AG09319 (cell line): ENCODE measurements at regions not wholly inside any gene's neighbourhood (a gene's known extent, or its start where the extent isn't known, plus 50 kb on each side); places are given as distances from the start of the nearest gene placed in this dataset.

Experiments
- DNase-seq: peaks from one replicate; pipeline ENCODE4 v3.0.0-alpha.2; 2010; ENCODE audit warnings: low read depth; ENCODE audit errors: extremely low read depth
- TF ChIP-seq, protein P1 (sequence below): IDR thresholded peaks from 2 replicates; pipeline ENCODE4 v1.5.1; 2011; ENCODE audit warnings: low read depth, mild to moderate bottlenecking, inconsistent platforms, low read length, moderate library complexity

DNA sequence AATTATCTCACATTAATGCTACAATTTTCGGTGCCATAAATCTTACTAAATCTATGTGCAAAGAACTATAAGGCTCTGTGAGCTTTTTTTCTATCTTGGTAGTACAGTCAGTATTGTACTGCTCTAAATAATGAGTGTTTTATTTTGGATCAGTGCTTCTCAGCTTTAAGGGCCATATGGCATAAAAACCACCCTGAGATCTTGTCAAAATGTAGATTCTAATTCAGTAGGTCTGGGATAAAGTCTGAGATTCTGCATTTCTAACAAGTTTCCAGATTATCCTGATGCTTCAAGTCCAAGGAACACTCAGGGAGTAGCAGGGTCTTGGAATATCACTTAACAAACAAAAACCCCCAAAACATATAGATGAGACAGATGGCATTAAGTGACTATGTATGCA, 486.5 kb downstream of the GRXCR1 start:
- TF ChIP-seq, protein P1, sequence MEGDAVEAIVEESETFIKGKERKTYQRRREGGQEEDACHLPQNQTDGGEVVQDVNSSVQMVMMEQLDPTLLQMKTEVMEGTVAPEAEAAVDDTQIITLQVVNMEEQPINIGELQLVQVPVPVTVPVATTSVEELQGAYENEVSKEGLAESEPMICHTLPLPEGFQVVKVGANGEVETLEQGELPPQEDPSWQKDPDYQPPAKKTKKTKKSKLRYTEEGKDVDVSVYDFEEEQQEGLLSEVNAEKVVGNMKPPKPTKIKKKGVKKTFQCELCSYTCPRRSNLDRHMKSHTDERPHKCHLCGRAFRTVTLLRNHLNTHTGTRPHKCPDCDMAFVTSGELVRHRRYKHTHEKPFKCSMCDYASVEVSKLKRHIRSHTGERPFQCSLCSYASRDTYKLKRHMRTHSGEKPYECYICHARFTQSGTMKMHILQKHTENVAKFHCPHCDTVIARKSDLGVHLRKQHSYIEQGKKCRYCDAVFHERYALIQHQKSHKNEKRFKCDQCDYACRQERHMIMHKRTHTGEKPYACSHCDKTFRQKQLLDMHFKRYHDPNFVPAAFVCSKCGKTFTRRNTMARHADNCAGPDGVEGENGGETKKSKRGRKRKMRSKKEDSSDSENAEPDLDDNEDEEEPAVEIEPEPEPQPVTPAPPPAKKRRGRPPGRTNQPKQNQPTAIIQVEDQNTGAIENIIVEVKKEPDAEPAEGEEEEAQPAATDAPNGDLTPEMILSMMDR: no peak
- no peak for DNase-seq

DNA sequence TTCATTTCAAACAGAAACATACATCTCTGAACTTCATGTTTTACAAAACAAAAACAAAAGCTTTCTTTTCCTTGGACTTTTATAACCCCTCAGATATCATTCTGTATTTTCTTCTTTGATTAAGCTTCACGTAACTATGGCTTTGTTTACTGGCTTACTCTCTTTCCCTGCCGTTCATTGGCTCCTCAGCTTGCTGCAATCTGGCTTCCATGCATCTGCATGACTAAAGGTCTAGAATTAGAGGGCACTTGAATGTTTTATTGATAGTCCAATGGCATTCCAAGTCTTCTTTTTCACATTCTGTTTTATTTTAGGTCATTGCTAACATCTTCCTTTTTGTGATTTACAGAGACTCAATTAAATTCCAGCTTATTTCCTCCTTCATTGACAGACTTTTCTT, 487.6 kb downstream of the GRXCR1 start:
- no peak for DNase-seq
- TF ChIP-seq, protein P1: no peak

DNA sequence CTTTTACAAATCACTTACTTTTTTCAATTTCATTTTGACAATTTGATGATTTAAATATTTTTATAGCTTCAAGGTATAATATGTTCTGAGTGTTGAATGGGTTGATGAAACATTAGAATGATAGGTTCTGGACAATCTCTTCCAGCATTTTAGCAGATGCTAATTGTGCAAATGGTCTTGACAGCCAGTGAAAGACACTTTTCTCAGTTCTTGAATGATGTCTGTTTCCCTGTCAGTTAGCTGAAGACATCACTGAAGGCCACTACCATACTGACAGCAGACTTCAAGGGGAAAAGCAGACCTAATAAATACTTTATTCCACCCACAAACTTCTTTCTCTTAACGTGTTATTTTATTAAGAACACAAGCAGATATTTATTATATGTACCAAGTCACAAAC, 498.6 kb downstream of the GRXCR1 start:
- TF ChIP-seq, protein P1: no peak

DNA sequence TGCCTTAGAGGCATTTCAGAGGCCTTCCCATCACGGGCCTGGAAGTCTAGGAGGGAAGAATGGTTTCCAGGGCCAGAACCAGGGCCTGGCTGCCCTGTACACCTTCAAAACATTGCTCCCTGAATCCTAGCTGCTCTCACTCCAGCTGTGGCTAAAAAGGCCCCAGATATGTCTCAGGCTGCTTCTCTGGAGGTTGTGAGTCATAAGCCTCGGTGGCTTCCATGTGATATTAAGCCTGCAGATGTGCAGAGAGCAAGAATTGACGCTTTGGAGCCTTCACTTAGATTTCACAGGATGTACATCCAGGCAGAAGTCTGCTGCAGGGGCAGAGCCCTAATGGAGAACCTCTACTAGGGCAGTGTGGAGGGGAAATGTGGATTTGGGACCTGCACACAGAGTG, 502.5 kb downstream of the GRXCR1 start:
- DNase-seq: no peak
- TF ChIP-seq, protein P1: no peak

More for the DNA sequence above, 498.6 kb downstream of the GRXCR1 start:
- DNase-seq: no peak

DNA sequence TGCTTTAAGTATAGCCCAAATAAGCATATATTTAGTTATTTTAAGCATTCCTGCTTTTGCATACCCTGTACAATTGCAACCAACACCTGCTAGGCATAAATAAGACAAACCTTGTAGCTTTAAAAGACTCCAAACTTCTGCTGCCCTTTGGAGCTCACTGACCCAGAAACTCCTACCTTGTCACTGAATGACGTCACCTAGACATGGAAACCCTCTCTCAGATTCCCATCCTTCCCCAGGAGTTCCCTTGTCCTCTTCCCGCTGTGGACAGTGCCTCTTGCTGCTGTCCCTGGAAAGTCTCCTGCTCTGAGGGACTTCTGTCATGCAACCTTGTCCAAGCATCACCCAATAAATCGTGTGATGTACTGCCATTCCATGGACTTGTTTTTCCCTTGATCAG, 507.2 kb downstream of the GRXCR1 start:
- TF ChIP-seq, protein P1: no peak
- DNase-seq: no peak

DNA sequence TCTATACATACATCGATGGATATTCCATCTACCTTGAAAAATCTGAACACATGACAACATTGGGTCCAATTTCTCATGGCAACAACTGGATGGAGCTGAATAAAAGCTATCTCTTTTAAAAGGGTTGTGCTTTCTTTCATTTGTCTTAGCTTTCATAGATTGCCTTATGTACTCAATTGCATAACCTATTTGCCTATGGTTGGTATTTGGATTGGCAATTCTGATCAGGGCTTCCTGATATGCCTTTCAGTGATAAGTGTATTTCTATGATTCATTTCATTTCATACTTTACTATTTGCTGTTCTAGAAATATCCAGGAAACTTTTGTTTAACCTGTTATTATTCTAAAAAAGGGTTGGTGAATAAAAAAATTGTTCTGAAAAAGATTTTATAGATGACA, 509.9 kb downstream of the GRXCR1 start:
- TF ChIP-seq, protein P1: no peak
- no peak for DNase-seq

DNA sequence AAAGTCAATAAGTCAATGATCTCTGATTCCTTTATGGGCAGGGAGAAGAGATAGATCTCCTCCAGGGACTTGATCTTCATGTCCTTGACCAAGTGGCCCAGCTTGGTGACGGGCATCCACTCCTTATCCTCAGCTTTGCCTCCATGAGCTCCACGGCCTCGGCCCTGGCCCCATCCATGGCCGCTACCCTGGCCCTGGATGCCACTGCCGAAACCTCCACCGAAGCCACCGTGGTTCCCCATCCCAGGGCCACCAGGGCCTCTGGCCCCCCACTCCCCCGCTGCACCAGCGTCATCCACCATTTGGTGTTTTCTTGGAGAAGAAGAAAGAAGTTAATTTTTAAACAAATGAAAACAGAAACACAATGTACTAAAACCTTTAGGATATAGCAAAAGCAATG, 518.1 kb downstream of the GRXCR1 start:
- no peak for DNase-seq
- TF ChIP-seq, protein P1: no peak
